RWPE1 (cell line): ENCODE measurements at regions not wholly inside any gene's neighbourhood (a gene's known extent, or its start where the extent isn't known, plus 50 kb on each side); places are given as distances from the start of the nearest gene placed in this dataset.

Source experiments
- CTCF ChIA-PET: fragments of 350-600 bp; sonication (Branson Sonifier 250); formaldehyde crosslinking; extraction: SDS; loops from one replicate; lab custom pipeline; 2021; lab: Yijun Ruan, JAX
- POLR2A ChIA-PET: fragments of 400-600 bp; formaldehyde crosslinking; extraction: SDS; loops from one replicate; lab custom pipeline; 2020; ENCODE audit warnings: antibody characterized with exemption; ENCODE audit not compliant: low non-redundant PET; lab: Yijun Ruan, JAX
- DNase-seq: peaks from one replicate; pipeline ENCODE4 v3.0.0; 2012; ENCODE audit warnings: low spot score
- H3K27ac ChIP-seq: fragments of 450-650 bp; 2 replicates; pipeline ENCODE4 v1.5.1; 2017
- CTCF ChIP-seq: fragments of 450-650 bp; conservative IDR thresholded peaks from 2 replicates; pipeline ENCODE4 v1.5.1; 2017; ENCODE audit warnings: low read depth, mild to moderate bottlenecking

- POLR2A ChIA-PET: no interaction called here
Measured at GRCh38 chr2:185463481-185463880, 275.1 kb upstream of the FSIP2 start.

GRCh38 chr2:185466915-185467314 lies 271.7 kb upstream of the FSIP2 start:
- POLR2A ChIA-PET: no interaction called here
- no peak overlapping the region for H3K27ac ChIP-seq
- CTCF ChIA-PET: interaction anchor here (0.6 kb wide), 1 partner anchor 109 kb away, joined by 3 read pairs; no protein-coding TSS in a partner anchor
- DNase-seq: no peak
- TF ChIP-seq CTCF: no peak

More at GRCh38 chr2:185463481-185463880, 275.1 kb upstream of the FSIP2 start:
- no peak overlapping the region for H3K27ac ChIP-seq
- DNase-seq: no peak
- CTCF ChIA-PET: no interaction called here
- no peak for TF ChIP-seq CTCF

- DNase-seq: no peak
- no peak for TF ChIP-seq CTCF
- ChIA-PET POLR2A (no interaction called here), CTCF (no interaction called here)
- no peak overlapping the region for H3K27ac ChIP-seq
Measured at GRCh38 chr2:185471441-185471840, 267.2 kb upstream of the FSIP2 start.

- no peak overlapping the region for H3K27ac ChIP-seq
- ChIA-PET POLR2A (no interaction called here), CTCF (no interaction called here)
- TF ChIP-seq CTCF: no peak
- no peak for DNase-seq
Measured at GRCh38 chr2:185472574-185472973, 266.0 kb upstream of the FSIP2 start.

GRCh38 chr2:185473838-185474237 lies 264.8 kb upstream of the FSIP2 start:
- CTCF ChIA-PET: no interaction called here

GRCh38 chr2:185475914-185476313 lies 262.7 kb upstream of the FSIP2 start:
- CTCF ChIA-PET: no interaction called here
- no peak for DNase-seq
- TF ChIP-seq CTCF: no peak
- POLR2A ChIA-PET: no interaction called here
- no peak overlapping the region for H3K27ac ChIP-seq

More at GRCh38 chr2:185473838-185474237, 264.8 kb upstream of the FSIP2 start:
- H3K27ac ChIP-seq: no peak overlapping the region
- POLR2A ChIA-PET: no interaction called here
- DNase-seq: no peak
- no peak for TF ChIP-seq CTCF
